CMK (cell line): ENCODE measurements at regions not wholly inside any gene's neighbourhood (a gene's known extent, or its start where the extent isn't known, plus 50 kb on each side); places are given as distances from the start of the nearest gene placed in this dataset.

ENCODE experiments used
- DNase-seq: peaks from one replicate; pipeline ENCODE4 v3.0.0-alpha.2; 2010; ENCODE audit warnings: low read depth

GRCh38 chr5:113800686-113801085, 287.2 kb downstream of the YTHDC2 start:
- DNase-seq = no peak

- DNase-seq = no peak
Measured at GRCh38 chr5:113804264-113804663, 290.8 kb downstream of the YTHDC2 start.

- DNase-seq = no peak
Measured at GRCh38 chr5:113804943-113805342, 291.4 kb downstream of the YTHDC2 start.

GRCh38 chr5:113806250-113806649, 292.8 kb downstream of the YTHDC2 start:
- DNase-seq = no peak

- no peak for DNase-seq
Measured at GRCh38 chr5:113806904-113807303, 293.4 kb downstream of the YTHDC2 start.

GRCh38 chr5:113807427-113807991, 294.0 kb downstream of the YTHDC2 start:
- DNase-seq = no peak

- no peak for DNase-seq
Measured at GRCh38 chr5:113808956-113809355, 295.5 kb downstream of the YTHDC2 start.

GRCh38 chr5:113809626-113810025, 296.1 kb downstream of the YTHDC2 start:
- DNase-seq = no peak

GRCh38 chr5:113813466-113813865, 300.0 kb downstream of the YTHDC2 start:
- DNase-seq = no peak

- no peak for DNase-seq
Measured at GRCh38 chr5:113817683-113818082, 304.2 kb downstream of the YTHDC2 start.

- no peak for DNase-seq
Measured at GRCh38 chr5:113823696-113824095, 310.2 kb downstream of the YTHDC2 start.

- no peak for DNase-seq
Measured at GRCh38 chr5:113824307-113824706, 310.8 kb downstream of the YTHDC2 start.

- no peak for DNase-seq
Measured at GRCh38 chr5:113825176-113825575, 311.7 kb downstream of the YTHDC2 start.

GRCh38 chr5:113846941-113847340, 333.4 kb downstream of the YTHDC2 start:
- DNase-seq = no peak

GRCh38 chr5:113864437-113864836, 350.9 kb downstream of the YTHDC2 start:
- DNase-seq = no peak

GRCh38 chr5:113866763-113867162, 353.3 kb downstream of the YTHDC2 start:
- no peak for DNase-seq

GRCh38 chr5:113869611-113870010, 356.1 kb downstream of the YTHDC2 start:
- no peak for DNase-seq

GRCh38 chr5:113871972-113872371, 358.5 kb downstream of the YTHDC2 start:
- no peak for DNase-seq

- no peak for DNase-seq
Measured at GRCh38 chr5:113875096-113875495, 361.6 kb downstream of the YTHDC2 start.

GRCh38 chr5:113891491-113891890, 378.0 kb downstream of the YTHDC2 start:
- DNase-seq = no peak

GRCh38 chr5:113896789-113897188, 383.3 kb downstream of the YTHDC2 start:
- DNase-seq = no peak

- DNase-seq = no peak
Measured at GRCh38 chr5:113897748-113898147, 384.3 kb downstream of the YTHDC2 start.

GRCh38 chr5:113900141-113900540, 386.6 kb downstream of the YTHDC2 start:
- DNase-seq = no peak

GRCh38 chr5:113900816-113901215, 387.3 kb downstream of the YTHDC2 start:
- DNase-seq = no peak

- no peak for DNase-seq
Measured at GRCh38 chr5:113901718-113902117, 388.2 kb downstream of the YTHDC2 start.
